Gastrocnemius medialis (tissue), 4 donors: ENCODE measurements at regions not wholly inside any gene's neighbourhood (a gene's known extent, or its start where the extent isn't known, plus 50 kb on each side); places are given as distances from the start of the nearest gene placed in this dataset.

Experiments used
- POLR2A ChIP-seq, 2 donors: fragments of 450-650 bp; IDR thresholded peaks; one replicate each; pipeline ENCODE4 v1.6.1; 2017; ENCODE audit warnings: antibody characterized with exemption in 2 of 2, mild to moderate bottlenecking in 2 of 2, moderate library complexity in 2 of 2
- TF ChIP-seq, protein P1 (sequence below), 5 experiments: fragments of 450-650 bp in 3 of 5; fragments of 200-600 bp in 2 of 5; sonication (generic) in 2 of 5; IDR thresholded peaks in 4 of 5; conservative IDR thresholded peaks in 1 of 5; 1 replicate in 4 of 5; 2 replicates in 1 of 5; pipeline ENCODE4 v1.5.1; 2016 to 2019; ENCODE audit warnings: antibody characterized with exemption in 5 of 5, mild to moderate bottlenecking in 3 of 5, moderate library complexity in 3 of 5

DNA sequence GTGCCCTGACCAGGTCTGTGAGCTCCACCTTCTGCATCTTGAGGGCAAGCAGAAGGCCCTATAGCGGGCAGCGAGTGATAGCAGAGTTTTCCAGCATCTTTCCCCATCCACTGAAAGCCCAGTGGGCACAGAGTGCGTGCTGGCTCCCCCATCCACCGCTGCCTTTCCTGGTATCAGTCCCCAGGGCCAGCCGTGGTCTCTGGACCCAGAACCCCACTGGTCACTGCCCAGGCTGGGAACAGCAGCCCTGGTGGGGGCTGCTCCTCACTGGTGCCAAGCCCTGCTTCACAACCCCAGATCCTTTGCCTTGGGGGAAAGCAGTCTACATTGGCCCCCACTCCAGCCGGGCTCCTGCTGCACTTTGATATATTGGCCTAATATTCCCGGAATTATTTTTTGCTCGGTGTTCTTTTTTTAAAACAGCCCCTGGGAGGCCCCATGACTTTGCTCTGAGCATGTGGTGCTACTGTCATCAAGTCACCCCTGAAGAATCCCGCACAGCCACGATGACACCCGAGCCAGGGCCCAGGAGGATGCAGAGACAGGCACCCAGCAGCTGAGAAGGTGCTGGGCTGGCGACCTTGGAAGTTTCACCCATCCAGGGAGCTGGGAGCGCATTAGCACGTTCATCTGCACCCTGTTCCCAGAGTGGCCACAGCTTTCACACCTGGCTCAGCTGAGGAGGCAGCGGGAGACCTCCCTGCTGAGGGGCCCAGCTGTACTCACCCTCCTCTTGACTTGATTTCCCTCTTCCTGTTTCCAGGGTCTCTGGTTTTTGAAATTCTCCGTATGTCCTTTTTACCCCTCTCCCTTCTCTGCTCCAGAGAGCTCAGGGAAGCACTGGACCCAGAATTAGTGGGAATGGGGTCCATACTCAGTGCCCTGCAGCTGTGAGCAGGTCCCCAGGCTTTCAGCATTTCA is 56.9 kb downstream of the KLHDC7A start:
- TF ChIP-seq, protein P1, sequence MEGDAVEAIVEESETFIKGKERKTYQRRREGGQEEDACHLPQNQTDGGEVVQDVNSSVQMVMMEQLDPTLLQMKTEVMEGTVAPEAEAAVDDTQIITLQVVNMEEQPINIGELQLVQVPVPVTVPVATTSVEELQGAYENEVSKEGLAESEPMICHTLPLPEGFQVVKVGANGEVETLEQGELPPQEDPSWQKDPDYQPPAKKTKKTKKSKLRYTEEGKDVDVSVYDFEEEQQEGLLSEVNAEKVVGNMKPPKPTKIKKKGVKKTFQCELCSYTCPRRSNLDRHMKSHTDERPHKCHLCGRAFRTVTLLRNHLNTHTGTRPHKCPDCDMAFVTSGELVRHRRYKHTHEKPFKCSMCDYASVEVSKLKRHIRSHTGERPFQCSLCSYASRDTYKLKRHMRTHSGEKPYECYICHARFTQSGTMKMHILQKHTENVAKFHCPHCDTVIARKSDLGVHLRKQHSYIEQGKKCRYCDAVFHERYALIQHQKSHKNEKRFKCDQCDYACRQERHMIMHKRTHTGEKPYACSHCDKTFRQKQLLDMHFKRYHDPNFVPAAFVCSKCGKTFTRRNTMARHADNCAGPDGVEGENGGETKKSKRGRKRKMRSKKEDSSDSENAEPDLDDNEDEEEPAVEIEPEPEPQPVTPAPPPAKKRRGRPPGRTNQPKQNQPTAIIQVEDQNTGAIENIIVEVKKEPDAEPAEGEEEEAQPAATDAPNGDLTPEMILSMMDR (IDR thresholded peaks at IDR 0.05 in 4 of 5, conservative IDR thresholded peaks at IDR 0.05 in 1 of 5) = no peak
- no peak for TF ChIP-seq POLR2A (IDR thresholded peaks at IDR 0.05)
